Suprapubic skin (tissue), 4 donors: ENCODE measurements at regions not wholly inside any gene's neighbourhood (a gene's known extent, or its start where the extent isn't known, plus 50 kb on each side); places are given as distances from the start of the nearest gene placed in this dataset.

Experiments
- CTCF ChIP-seq, 2 donors: fragments of 200-600 bp in 1 of 2; fragments of 450-650 bp in 1 of 2; sonication (generic) in 1 of 2; IDR thresholded peaks; one replicate each; pipeline ENCODE4 v1.5.1; 2016 to 2019; ENCODE audit warnings: antibody characterized with exemption in 2 of 2, mild to moderate bottlenecking in 1 of 2, moderate library complexity in 1 of 2
- POLR2A ChIP-seq, 2 donors: fragments of 450-650 bp; IDR thresholded peaks; one replicate each; pipeline ENCODE4 v1.6.1; 2017; ENCODE audit warnings: antibody characterized with exemption in 2 of 2, mild to moderate bottlenecking in 2 of 2, moderate library complexity in 2 of 2
- POLR2AphosphoS5 ChIP-seq, 3 donors: sonication (generic); formaldehyde crosslinking; IDR thresholded peaks; one replicate each; pipeline ENCODE4 v1.6.1; 2017; ENCODE audit warnings: antibody characterized with exemption in 3 of 3

- TF ChIP-seq CTCF (IDR thresholded peaks at IDR 0.05) = no peak
- no peak for TF ChIP-seq POLR2A (IDR thresholded peaks at IDR 0.05)
- TF ChIP-seq POLR2AphosphoS5 (IDR thresholded peaks at IDR 0.05) = no peak
Observed at GRCh38 chr1:58874342-58874741, 90.5 kb upstream of the JUN start.
